ENCODE measurements at regions not wholly inside any gene's neighbourhood (a gene's known extent, or its start where the extent isn't known, plus 50 kb on each side); places are given as distances from the start of the nearest gene placed in this dataset.
"Not testable (repeated sequence)": the region's sequence is repeated elsewhere in the genome, so short reads cannot be mapped to it uniquely, and the experiment has no call there.

GRCh38 chr4:37771771-37772170, 54.7 kb upstream of the PGM2 start:
- DNase-seq: no peak

- no peak for DNase-seq
Measured at GRCh38 chr4:37770016-37770415, 56.5 kb upstream of the PGM2 start.

- no peak for DNase-seq
Measured at GRCh38 chr4:37769391-37769989, 57.0 kb upstream of the PGM2 start.

GRCh38 chr4:37767546-37767945, 58.9 kb upstream of the PGM2 start:
- DNase-seq: no peak

- no peak for DNase-seq
Measured at GRCh38 chr4:37767019-37767418, 59.5 kb upstream of the PGM2 start.

- no peak for DNase-seq
Measured at GRCh38 chr4:37765741-37766140, 60.7 kb upstream of the PGM2 start.

GRCh38 chr4:37763831-37764230, 62.7 kb upstream of the PGM2 start:
- no peak for DNase-seq

- DNase-seq: no peak
Measured at GRCh38 chr4:37762991-37763368, 63.5 kb upstream of the PGM2 start.

- DNase-seq: no peak
Measured at GRCh38 chr4:37762294-37762990, 64.0 kb upstream of the PGM2 start.

- no peak for DNase-seq
Measured at GRCh38 chr4:37760840-37761239, 65.6 kb upstream of the PGM2 start.

- DNase-seq: no peak
Measured at GRCh38 chr4:37759833-37760232, 66.7 kb upstream of the PGM2 start.

- DNase-seq: no peak
Measured at GRCh38 chr4:37758226-37758625, 68.3 kb upstream of the PGM2 start.

- DNase-seq: no peak
Measured at GRCh38 chr4:37757761-37758160, 68.7 kb upstream of the PGM2 start.

- peak; percentile 82 for DNase-seq
Measured at GRCh38 chr4:37757121-37757520, 69.4 kb upstream of the PGM2 start.

- no peak for DNase-seq
Measured at GRCh38 chr4:37754410-37755185, 68.4 kb upstream of the RELL1 start.

GRCh38 chr4:37749398-37749988, 63.3 kb upstream of the RELL1 start:
- DNase-seq: no peak

- no peak for DNase-seq
Measured at GRCh38 chr4:37748485-37748884, 62.3 kb upstream of the RELL1 start.

GRCh38 chr4:37747772-37748330, 61.7 kb upstream of the RELL1 start:
- no peak for DNase-seq

GRCh38 chr4:37746852-37747251, 60.7 kb upstream of the RELL1 start:
- not testable (repeated sequence) for DNase-seq

- DNase-seq: no peak
Measured at GRCh38 chr4:37745946-37746345, 59.8 kb upstream of the RELL1 start.

GRCh38 chr4:37742149-37742548, 56.0 kb upstream of the RELL1 start:
- no peak for DNase-seq

GRCh38 chr4:37741564-37741963, 55.4 kb upstream of the RELL1 start:
- DNase-seq: no peak

- no peak for DNase-seq
Measured at GRCh38 chr4:37740546-37740945, 54.4 kb upstream of the RELL1 start.

- no peak for DNase-seq
Measured at GRCh38 chr4:37737466-37737865, 51.3 kb upstream of the RELL1 start.
